Testis (tissue), 2 donors: ENCODE measurements at regions not wholly inside any gene's neighbourhood (a gene's known extent, or its start where the extent isn't known, plus 50 kb on each side); places are given as distances from the start of the nearest gene placed in this dataset.
"Not testable (repeated sequence)": the region's sequence is repeated elsewhere in the genome, so short reads cannot be mapped to it uniquely, and the experiment has no call there.

Experiments
- POLR2A ChIP-seq: fragments of 450-650 bp; IDR thresholded peaks from one replicate; pipeline ENCODE4 v1.6.1; 2017; ENCODE audit warnings: antibody characterized with exemption, mild to moderate bottlenecking, moderate library complexity
- TF ChIP-seq, protein P1 (sequence below), 3 experiments: fragments of 450-650 bp in 2 of 3; fragments of 200-600 bp in 1 of 3; sonication (generic) in 1 of 3; IDR thresholded peaks; one replicate each; pipeline ENCODE4 v1.5.1; 2016 to 2019; ENCODE audit warnings: antibody characterized with exemption in 3 of 3, mild to moderate bottlenecking in 2 of 3, moderate library complexity in 1 of 3

DNA sequence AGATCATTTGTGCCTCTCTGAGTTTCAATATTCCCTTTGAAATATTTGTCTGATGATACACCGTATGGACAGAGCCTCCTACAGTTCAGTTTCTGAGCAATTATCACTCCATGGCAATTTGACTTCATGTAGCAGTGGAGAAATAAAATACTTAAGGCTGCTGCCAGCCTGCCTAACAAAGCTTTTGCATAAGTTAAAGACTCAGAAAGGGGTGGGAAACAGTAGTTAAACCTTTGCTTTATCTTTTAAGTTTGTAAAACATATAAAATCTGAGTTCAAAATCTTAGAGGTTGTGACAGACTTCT lies 161.7 kb downstream of the SPDYE17 start:
- TF ChIP-seq, protein P1, sequence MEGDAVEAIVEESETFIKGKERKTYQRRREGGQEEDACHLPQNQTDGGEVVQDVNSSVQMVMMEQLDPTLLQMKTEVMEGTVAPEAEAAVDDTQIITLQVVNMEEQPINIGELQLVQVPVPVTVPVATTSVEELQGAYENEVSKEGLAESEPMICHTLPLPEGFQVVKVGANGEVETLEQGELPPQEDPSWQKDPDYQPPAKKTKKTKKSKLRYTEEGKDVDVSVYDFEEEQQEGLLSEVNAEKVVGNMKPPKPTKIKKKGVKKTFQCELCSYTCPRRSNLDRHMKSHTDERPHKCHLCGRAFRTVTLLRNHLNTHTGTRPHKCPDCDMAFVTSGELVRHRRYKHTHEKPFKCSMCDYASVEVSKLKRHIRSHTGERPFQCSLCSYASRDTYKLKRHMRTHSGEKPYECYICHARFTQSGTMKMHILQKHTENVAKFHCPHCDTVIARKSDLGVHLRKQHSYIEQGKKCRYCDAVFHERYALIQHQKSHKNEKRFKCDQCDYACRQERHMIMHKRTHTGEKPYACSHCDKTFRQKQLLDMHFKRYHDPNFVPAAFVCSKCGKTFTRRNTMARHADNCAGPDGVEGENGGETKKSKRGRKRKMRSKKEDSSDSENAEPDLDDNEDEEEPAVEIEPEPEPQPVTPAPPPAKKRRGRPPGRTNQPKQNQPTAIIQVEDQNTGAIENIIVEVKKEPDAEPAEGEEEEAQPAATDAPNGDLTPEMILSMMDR (IDR thresholded peaks at IDR 0.05): not testable (repeated sequence)
- TF ChIP-seq POLR2A: not testable (repeated sequence)
